ENCODE measurements at regions not wholly inside any gene's neighbourhood (a gene's known extent, or its start where the extent isn't known, plus 50 kb on each side); places are given as distances from the start of the nearest gene placed in this dataset.
"Not testable (repeated sequence)": the region's sequence is repeated elsewhere in the genome, so short reads cannot be mapped to it uniquely, and the experiment has no call there.

GRCh38 chr11:3493152-3493551, 114.2 kb upstream of the ZNF195 start:
- TF ChIP-seq EP300 (IDR thresholded peaks at IDR 0.05); POLR2A (IDR thresholded peaks at IDR 0.05; ENCODE audit: low read depth): not testable (repeated sequence)

All from esophagus muscularis mucosa (tissue), 2 donors.